Esophagus squamous epithelium (tissue), 5 donors: ENCODE measurements at regions not wholly inside any gene's neighbourhood (a gene's known extent, or its start where the extent isn't known, plus 50 kb on each side); places are given as distances from the start of the nearest gene placed in this dataset.

Experiments used
- DNase-seq: peaks from one replicate; lab custom pipeline; 2025; lab: John Stamatoyannopoulos, UW
- H3K27ac ChIP-seq, 4 donors: fragments of 200-600 bp; sonication (generic); one replicate each; pipeline ENCODE4 v1.5.1; 2016 to 2019; ENCODE audit warnings: mild to moderate bottlenecking in 1 of 4
- H3K27me3 ChIP-seq, 4 donors: fragments of 200-600 bp; sonication (generic); 1 replicate in 3 of 4; 2 replicates in 1 of 4; pipeline versions ENCODE4 v1.5.1 to v1.6.0; 2017 to 2021; ENCODE audit warnings: antibody characterized with exemption in 1 of 4
- H3K36me3 ChIP-seq, 3 donors: fragments of 200-600 bp; sonication (generic); one replicate each; pipeline ENCODE4 v1.5.1; 2016 to 2019
- H3K4me1 ChIP-seq, 3 donors: fragments of 200-600 bp; sonication (generic); one replicate each; pipeline ENCODE4 v1.5.1; 2017 to 2019
- H3K4me3 ChIP-seq, 4 donors: fragments of 200-600 bp; sonication (generic); 1 replicate in 3 of 4; 2 replicates in 1 of 4; pipeline ENCODE4 v1.5.1; 2016 to 2019; ENCODE audit warnings: mild to moderate bottlenecking in 2 of 4, moderate library complexity in 1 of 4
- H3K9me3 ChIP-seq, 3 donors: fragments of 200-600 bp; sonication (generic); one replicate each; pipeline ENCODE4 v1.5.1; 2016 to 2019
- POLR2A ChIP-seq, 4 donors: fragments of 450-650 bp; IDR thresholded peaks; one replicate each; pipeline ENCODE4 v1.6.1; 2017; ENCODE audit warnings: antibody characterized with exemption in 4 of 4, mild to moderate bottlenecking in 4 of 4, moderate library complexity in 3 of 4
- WGBS, 2 donors: methylation state at CpG; one replicate each; pipeline ENCODE4 v1.1.5; 2018; 5-methylcytosine and 5-hydroxymethylcytosine counted together
- intact Hi-C: fragments of 100-400 bp; cut with DNase I; formaldehyde crosslinking; loops from one replicate; pipeline ENCODE4 v1.15.0; 2022
- TF ChIP-seq, protein P1 (sequence below), 6 experiments: fragments of 450-650 bp in 4 of 6; fragments of 200-600 bp in 2 of 6; sonication (generic) in 2 of 6; IDR thresholded peaks; one replicate each; pipeline ENCODE4 v1.5.1; 2016 to 2019; ENCODE audit warnings: antibody characterized with exemption in 6 of 6, mild to moderate bottlenecking in 4 of 6, moderate library complexity in 4 of 6
- donor health status: DM: yes; HTN: yes; CAD: no.

DNA sequence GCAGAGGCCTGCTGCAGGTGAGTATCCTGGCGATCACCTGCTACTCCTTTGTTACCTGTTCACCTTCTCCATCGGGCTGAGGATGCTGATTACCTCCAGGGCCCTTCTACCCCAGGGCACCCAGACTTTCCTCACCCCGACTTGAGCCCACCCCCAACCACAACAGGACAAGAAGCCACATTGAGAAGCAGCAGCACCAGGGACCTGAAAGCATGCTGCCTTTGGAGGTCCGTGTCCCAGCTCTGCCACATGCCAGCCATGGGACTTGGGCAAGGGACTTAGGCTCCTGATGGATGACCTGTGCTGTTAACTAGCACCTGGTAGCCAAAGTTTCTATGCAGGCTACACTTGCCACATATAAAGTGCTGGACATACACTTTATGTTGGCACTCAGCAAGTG lies 89.7 kb downstream of the CPZ start:
- no peak for DNase-seq

DNA sequence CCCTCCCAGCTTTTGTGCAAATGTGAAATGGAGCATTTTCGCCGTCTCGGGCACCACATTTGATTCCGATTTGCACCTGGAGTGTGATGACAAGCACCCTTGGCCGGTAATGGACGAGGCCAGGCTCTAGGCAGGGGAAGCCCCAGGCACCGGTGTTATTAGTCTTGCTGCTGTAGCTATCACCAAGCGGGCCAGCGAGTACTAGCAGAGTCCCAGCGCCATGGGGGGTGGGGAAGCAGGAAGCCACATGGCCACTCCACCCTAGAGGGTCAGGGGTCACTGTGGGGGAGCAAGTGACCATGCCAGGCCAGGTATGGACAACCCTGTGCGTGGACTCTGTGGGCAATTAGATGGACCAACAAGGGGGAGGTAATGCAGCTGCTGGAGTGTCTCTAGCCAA lies 88.8 kb downstream of the CPZ start:
- Histone ChIP-seq H3K9me3 (no peaks in the 10 kb centered on the region), H3K27me3 (peaks cover 0 to 28% (median 0%) of the 10 kb centered on the region in 4 donors), H3K4me1 (no peaks in the 10 kb centered on the region), H3K36me3 (no peaks in the 10 kb centered on the region), H3K27ac (no peak overlapping the region), H3K4me3 (no peak overlapping the region)
- TF ChIP-seq, protein P1, sequence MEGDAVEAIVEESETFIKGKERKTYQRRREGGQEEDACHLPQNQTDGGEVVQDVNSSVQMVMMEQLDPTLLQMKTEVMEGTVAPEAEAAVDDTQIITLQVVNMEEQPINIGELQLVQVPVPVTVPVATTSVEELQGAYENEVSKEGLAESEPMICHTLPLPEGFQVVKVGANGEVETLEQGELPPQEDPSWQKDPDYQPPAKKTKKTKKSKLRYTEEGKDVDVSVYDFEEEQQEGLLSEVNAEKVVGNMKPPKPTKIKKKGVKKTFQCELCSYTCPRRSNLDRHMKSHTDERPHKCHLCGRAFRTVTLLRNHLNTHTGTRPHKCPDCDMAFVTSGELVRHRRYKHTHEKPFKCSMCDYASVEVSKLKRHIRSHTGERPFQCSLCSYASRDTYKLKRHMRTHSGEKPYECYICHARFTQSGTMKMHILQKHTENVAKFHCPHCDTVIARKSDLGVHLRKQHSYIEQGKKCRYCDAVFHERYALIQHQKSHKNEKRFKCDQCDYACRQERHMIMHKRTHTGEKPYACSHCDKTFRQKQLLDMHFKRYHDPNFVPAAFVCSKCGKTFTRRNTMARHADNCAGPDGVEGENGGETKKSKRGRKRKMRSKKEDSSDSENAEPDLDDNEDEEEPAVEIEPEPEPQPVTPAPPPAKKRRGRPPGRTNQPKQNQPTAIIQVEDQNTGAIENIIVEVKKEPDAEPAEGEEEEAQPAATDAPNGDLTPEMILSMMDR (IDR thresholded peaks at IDR 0.05) = no peak
- no peak for TF ChIP-seq POLR2A (IDR thresholded peaks at IDR 0.05)
- intact Hi-C loops = loop anchor here (10.0 kb wide), 1 partner anchor 233 kb away; no protein-coding TSS in a partner anchor
- 64 to 87% methylated on average over 3 of the region's 11 CpGs for WGBS, 2 donors
- DNase-seq = no peak

More for the DNA sequence above, 89.7 kb downstream of the CPZ start:
- 75 to 93% methylated on average over 2 of the region's 4 CpGs for WGBS, 2 donors
- intact Hi-C loops = loop anchor here (10.0 kb wide), 1 partner anchor 233 kb away; no protein-coding TSS in a partner anchor
- Histone ChIP-seq H3K27me3 (peaks cover 0 to 32% (median 0%) of the 10 kb centered on the region in 4 donors), H3K36me3 (no peaks in the 10 kb centered on the region), H3K9me3 (no peaks in the 10 kb centered on the region), H3K27ac (no peak overlapping the region), H3K4me1 (no peaks in the 10 kb centered on the region), H3K4me3 (no peak overlapping the region)
- TF ChIP-seq, protein P1 (IDR thresholded peaks at IDR 0.05) = no peak
- TF ChIP-seq POLR2A (IDR thresholded peaks at IDR 0.05) = no peak

DNA sequence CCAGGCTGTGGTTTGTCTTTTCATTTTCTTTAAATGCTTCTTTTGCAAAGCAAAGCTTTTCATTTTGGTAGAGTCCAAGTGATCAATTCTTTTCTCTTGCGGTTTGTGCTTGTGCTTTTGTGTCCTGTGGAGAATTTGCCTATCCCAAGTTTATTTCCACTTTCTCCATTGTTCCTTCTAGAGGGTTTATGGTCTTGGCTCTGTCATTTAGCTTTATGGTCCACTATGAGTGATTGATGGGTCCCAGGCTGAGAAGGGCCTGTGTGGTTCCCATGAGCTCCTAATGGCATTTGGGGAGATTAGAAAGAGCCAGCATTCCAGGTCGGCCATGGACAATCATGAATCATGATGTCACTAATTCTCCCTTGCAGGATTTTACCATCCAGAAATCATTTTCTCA lies 86.5 kb downstream of the CPZ start:
- Histone ChIP-seq H3K27me3 (peaks cover 0 to 40% (median 0%) of the 10 kb centered on the region in 4 donors), H3K4me1 (no peaks in the 10 kb centered on the region), H3K9me3 (no peaks in the 10 kb centered on the region), H3K36me3 (no peaks in the 10 kb centered on the region), H3K4me3 (no peak overlapping the region), H3K27ac (no peak overlapping the region)
- intact Hi-C loops = no loop called here
- WGBS, 2 donors = 49 to 54% methylated on average over 2 of the region's 2 CpGs
- TF ChIP-seq POLR2A (IDR thresholded peaks at IDR 0.05) = no peak
- TF ChIP-seq, protein P1 (IDR thresholded peaks at IDR 0.05) = no peak
- DNase-seq = no peak

DNA sequence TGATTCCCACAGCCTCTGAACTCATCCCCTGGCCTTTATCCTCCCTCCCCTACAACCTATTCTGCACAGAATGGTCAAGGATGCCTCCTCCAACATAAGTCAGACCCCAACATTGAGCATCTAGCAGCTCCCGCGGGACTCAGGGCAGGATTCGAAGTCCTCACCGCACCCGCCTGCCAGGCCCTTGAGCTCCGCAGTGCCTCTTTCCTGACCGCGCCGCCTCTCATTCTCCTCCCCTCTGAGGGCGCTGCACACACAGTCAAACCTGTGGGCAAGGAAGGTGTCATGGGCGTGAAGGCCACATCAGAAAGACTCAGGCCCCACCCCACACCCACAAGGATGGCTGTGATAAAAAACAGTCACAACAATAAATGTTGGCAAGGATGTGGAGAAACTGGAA lies 84.1 kb downstream of the CPZ start:
- H3K36me3 ChIP-seq = no peaks in the 10 kb centered on the region
- H3K4me3 ChIP-seq = no peak overlapping the region
- peaks cover 0 to 43% (median 0%) of the 10 kb centered on the region in 4 donors for H3K27me3 ChIP-seq
- no peaks in the 10 kb centered on the region for H3K9me3 ChIP-seq
- no peak for DNase-seq
- no peaks in the 10 kb centered on the region for H3K4me1 ChIP-seq
- 98 to 100% methylated on average over 3 to 6 of the region's 11 CpGs for WGBS, 2 donors
- intact Hi-C loops = no loop called here
- no peak for TF ChIP-seq POLR2A (IDR thresholded peaks at IDR 0.05)
- TF ChIP-seq, protein P1 (IDR thresholded peaks at IDR 0.05) = no peak
- no peak overlapping the region for H3K27ac ChIP-seq

DNA sequence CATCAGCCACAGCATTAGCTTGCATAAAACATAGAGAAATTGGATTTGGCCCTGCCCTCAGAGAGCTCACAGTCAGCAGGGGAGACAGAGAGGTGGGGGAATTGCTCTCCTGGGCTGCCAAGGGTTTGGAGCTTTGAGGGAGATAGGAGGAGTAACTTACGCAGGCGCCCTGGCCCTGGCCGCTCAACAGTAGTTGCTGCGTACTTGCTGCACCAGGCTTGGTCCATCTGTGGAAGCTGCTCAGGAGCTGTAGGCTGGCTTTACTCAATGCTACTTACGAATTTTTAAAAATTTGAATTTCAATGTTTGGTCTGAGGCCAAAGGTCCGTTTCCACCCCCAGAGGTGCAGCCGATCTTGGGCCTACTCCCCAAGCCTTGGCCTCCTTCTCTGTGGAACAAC lies 83.3 kb downstream of the CPZ start:
- no peak for TF ChIP-seq POLR2A (IDR thresholded peaks at IDR 0.05)
- TF ChIP-seq, protein P1 (IDR thresholded peaks at IDR 0.05) = no peak
- DNase-seq = no peak
- H3K4me1 ChIP-seq = no peaks in the 10 kb centered on the region
- no peaks in the 10 kb centered on the region for H3K36me3 ChIP-seq
- H3K4me3 ChIP-seq = no peak overlapping the region
- WGBS, 2 donors = 70 to 84% methylated on average over 7 of the region's 7 CpGs
- intact Hi-C loops = no loop called here
- no peaks in the 10 kb centered on the region for H3K9me3 ChIP-seq
- peaks cover 0 to 44% (median 0%) of the 10 kb centered on the region in 4 donors for H3K27me3 ChIP-seq
- no peak overlapping the region for H3K27ac ChIP-seq
